Transverse colon (tissue), 4 donors: ENCODE measurements at regions not wholly inside any gene's neighbourhood (a gene's known extent, or its start where the extent isn't known, plus 50 kb on each side); places are given as distances from the start of the nearest gene placed in this dataset.

Experiments
- EP300 ChIP-seq: sonication (generic); formaldehyde crosslinking; IDR thresholded peaks from one replicate; pipeline ENCODE4 v1.6.1; 2017; ENCODE audit warnings: antibody characterized with exemption, low read depth
- POLR2A ChIP-seq: fragments of 450-650 bp; IDR thresholded peaks from one replicate; pipeline ENCODE4 v1.6.1; 2016; ENCODE audit warnings: antibody characterized with exemption, mild to moderate bottlenecking, moderate library complexity
- POLR2AphosphoS5 ChIP-seq, 3 donors: sonication (generic); formaldehyde crosslinking; IDR thresholded peaks; one replicate each; pipeline ENCODE4 v1.6.1; 2016; ENCODE audit warnings: antibody characterized with exemption in 3 of 3
- TF ChIP-seq, protein P1 (sequence below), 5 experiments: fragments of 200-600 bp in 3 of 5; fragments of 450-650 bp in 2 of 5; sonication (generic) in 3 of 5; IDR thresholded peaks; 1 replicate in 2 of 5; 2 replicates in 3 of 5; pipeline ENCODE4 v1.5.1; 2016 to 2017; ENCODE audit warnings: antibody characterized with exemption in 5 of 5, inconsistent platforms in 3 of 5, mild to moderate bottlenecking in 2 of 5, moderate library complexity in 1 of 5

- TF ChIP-seq EP300 (no peak), POLR2A (no peak), POLR2AphosphoS5 (IDR thresholded peaks at IDR 0.05) (no peak)
- TF ChIP-seq, protein P1, sequence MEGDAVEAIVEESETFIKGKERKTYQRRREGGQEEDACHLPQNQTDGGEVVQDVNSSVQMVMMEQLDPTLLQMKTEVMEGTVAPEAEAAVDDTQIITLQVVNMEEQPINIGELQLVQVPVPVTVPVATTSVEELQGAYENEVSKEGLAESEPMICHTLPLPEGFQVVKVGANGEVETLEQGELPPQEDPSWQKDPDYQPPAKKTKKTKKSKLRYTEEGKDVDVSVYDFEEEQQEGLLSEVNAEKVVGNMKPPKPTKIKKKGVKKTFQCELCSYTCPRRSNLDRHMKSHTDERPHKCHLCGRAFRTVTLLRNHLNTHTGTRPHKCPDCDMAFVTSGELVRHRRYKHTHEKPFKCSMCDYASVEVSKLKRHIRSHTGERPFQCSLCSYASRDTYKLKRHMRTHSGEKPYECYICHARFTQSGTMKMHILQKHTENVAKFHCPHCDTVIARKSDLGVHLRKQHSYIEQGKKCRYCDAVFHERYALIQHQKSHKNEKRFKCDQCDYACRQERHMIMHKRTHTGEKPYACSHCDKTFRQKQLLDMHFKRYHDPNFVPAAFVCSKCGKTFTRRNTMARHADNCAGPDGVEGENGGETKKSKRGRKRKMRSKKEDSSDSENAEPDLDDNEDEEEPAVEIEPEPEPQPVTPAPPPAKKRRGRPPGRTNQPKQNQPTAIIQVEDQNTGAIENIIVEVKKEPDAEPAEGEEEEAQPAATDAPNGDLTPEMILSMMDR (IDR thresholded peaks at IDR 0.05) = no peak
Measured at GRCh38 chr4:105067946-105068345, 78.7 kb upstream of the TET2 start.
